ENCODE measurements at regions not wholly inside any gene's neighbourhood (a gene's known extent, or its start where the extent isn't known, plus 50 kb on each side); places are given as distances from the start of the nearest gene placed in this dataset.

GRCh38 chr10:84945791-84946190 is 617.4 kb downstream of the CCSER2 start:
- TF ChIP-seq POLR2AphosphoS5 (IDR thresholded peaks at IDR 0.05; ENCODE audit: low read depth) (no peak), CTCF (conservative IDR thresholded peaks at IDR 0.05; ENCODE audit: low read depth in 2 of 2) (no peak), EZH2 (IDR thresholded peaks at IDR 0.05; ENCODE audit: low read depth, unreplicated experiment) (no peak), EZH2phosphoT487 (IDR thresholded peaks at IDR 0.05; ENCODE audit: unreplicated experiment) (no peak), JUNB (IDR thresholded peaks at IDR 0.05; ENCODE audit: unreplicated experiment) (no peak), REST (IDR thresholded peaks at IDR 0.05; ENCODE audit: unreplicated experiment) (no peak), CREB1 (CRISPR knock-in tag; IDR thresholded peaks at IDR 0.05; ENCODE audit: low read depth) (no peak), ZNF331 (CRISPR knock-in tag; IDR thresholded peaks at IDR 0.05; ENCODE audit: low read depth) (no peak), ZNF114 (CRISPR knock-in tag; IDR thresholded peaks at IDR 0.05) (no peak), ETS1 (IDR thresholded peaks at IDR 0.05) (no peak)

Data from GM23338 (cell line).